ENCODE measurements at regions not wholly inside any gene's neighbourhood (a gene's known extent, or its start where the extent isn't known, plus 50 kb on each side); places are given as distances from the start of the nearest gene placed in this dataset.
"Not testable (repeated sequence)": the region's sequence is repeated elsewhere in the genome, so short reads cannot be mapped to it uniquely, and the experiment has no call there.

DNA sequence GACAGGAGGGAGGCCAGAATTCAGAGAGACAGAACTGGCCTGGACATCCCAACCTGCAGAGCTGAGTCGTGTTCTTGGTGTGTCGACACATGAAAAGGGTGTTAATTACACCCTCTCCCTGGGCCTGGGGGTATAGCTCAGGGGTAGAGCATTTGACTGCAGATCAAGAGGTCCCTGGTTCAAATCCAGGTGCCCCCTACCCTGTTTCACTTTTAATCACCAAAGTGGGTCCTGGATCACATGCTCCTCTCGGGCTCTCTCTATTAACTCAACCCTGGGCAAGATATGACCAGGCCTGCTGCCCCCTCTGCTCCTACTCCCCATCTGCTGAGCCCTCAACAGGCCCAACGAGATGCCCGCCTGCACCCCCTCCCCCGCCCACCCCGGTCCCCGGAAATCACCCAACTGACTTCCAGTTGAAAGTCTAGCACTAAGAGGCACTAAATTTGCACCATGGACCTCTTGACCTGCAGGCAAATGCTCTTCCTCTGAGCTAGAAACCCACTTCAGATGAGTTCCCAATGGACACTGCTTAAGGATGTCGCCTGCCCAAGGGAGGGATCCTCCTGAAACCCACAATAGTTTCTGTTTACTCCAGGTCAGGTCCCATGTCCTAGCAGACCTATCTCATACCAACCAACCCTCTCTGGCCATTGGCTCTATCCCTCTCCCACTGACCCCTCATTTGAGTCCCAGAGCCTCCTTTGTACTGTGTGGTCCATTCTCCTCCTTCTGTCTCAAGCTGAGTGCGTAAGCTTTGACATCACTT, 137.6 kb downstream of the ZNF467 start:
- POLR2A ChIA-PET = no interaction called here
- no peak for DNase-seq
- CTCF ChIA-PET = no interaction called here
- no peak overlapping the region for H3K4me3 ChIP-seq (ENCODE audit: control insufficient read depth in 1 of 7, extremely low read depth in 1 of 7, insufficient read depth in 4 of 7, low read depth in 2 of 7, low read length in 6 of 7)
- no peaks in the 10 kb centered on the region for H3K36me3 ChIP-seq (ENCODE audit: control insufficient read depth in 4 of 4, insufficient read depth in 4 of 4, low read length in 3 of 4)
- no peak overlapping the region for H3K27ac ChIP-seq (ENCODE audit: insufficient read depth in 1 of 2, low read depth in 1 of 2, low read length in 2 of 2, poor library complexity in 1 of 2, severe bottlenecking in 2 of 2)
- no peaks in the 10 kb centered on the region for H3K4me1 ChIP-seq (ENCODE audit: control extremely low read depth in 1 of 4, control insufficient read depth in 4 of 4, insufficient read depth in 4 of 4, low read length in 3 of 4)
- WGBS (ENCODE audit: insufficient coverage) = 96% methylated on average over 4 of the region's 10 CpGs
- peaks cover 0 to 4% (median 2%) of the 10 kb centered on the region in 5 experiments for H3K27me3 ChIP-seq (replicated peaks in 2 of 5; ENCODE audit: control insufficient read depth in 4 of 5, insufficient read depth in 5 of 5, low read length in 4 of 5)
- H3K9me3 ChIP-seq (ENCODE audit: control extremely low read depth in 1 of 5, control insufficient read depth in 4 of 5, insufficient read depth in 2 of 5, low read depth in 1 of 5, low read length in 4 of 5) = no peaks in the 10 kb centered on the region

DNA sequence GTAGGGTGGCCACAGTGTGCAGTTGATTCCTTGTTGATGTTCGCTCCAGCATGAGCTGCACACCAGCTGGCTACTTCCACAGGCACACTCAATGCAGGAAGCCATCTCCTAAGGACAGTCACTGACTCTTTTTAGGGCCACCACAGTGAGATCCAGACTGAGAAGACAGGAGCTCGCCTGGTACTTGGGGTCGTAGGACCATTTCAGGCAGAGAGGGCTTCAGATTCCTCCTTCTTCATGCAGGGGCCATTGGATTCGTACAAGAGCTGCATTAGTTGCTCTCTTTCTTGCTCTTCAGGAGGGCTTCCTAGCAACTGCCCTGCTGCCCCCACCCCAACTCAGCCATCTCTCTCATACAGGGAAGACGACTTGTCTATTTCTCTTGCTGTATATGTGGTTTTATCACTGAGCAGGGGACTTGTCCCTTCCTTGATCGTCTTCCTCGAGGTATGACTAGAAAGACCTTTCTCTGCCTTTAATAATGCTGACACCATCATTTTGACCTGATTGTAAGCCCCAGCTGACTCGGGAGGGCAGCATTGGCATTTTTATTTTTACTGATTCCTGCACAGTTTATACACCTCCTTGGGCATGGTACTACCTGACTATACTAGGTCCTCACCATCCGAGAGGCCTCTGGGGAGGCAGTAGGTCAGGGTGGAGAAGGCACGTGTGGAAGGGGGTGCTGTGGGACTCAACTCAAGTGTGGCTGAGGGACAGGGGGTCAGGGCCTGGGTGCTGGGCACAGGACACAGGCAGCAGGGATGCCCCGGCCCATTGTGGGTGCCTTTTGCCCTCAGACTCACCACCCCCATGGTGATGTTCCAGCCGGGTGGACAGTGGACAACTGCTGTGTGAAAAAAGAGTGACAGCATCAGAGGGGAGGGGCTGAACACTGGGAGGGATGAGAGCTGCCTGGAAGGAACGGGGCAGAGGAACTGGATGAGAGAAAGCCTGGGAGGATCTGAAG, 136.7 kb upstream of the ZNF746 start:
- POLR2A ChIA-PET = no interaction called here
- Histone ChIP-seq H3K27me3 (replicated peaks in 2 of 5; ENCODE audit: control insufficient read depth in 4 of 5, insufficient read depth in 5 of 5, low read length in 4 of 5) (peaks cover 0 to 9% (median 4%) of the 10 kb centered on the region in 5 experiments), H3K4me1 (ENCODE audit: control extremely low read depth in 1 of 4, control insufficient read depth in 4 of 4, insufficient read depth in 4 of 4, low read length in 3 of 4) (no peaks in the 10 kb centered on the region), H3K36me3 (ENCODE audit: control insufficient read depth in 4 of 4, insufficient read depth in 4 of 4, low read length in 3 of 4) (no peaks in the 10 kb centered on the region), H3K4me3 (ENCODE audit: control insufficient read depth in 1 of 7, extremely low read depth in 1 of 7, insufficient read depth in 4 of 7, low read depth in 2 of 7, low read length in 6 of 7) (no peak overlapping the region), H3K27ac (ENCODE audit: insufficient read depth in 1 of 2, low read depth in 1 of 2, low read length in 2 of 2, poor library complexity in 1 of 2, severe bottlenecking in 2 of 2) (no peak overlapping the region), H3K9me3 (ENCODE audit: control extremely low read depth in 1 of 5, control insufficient read depth in 4 of 5, insufficient read depth in 2 of 5, low read depth in 1 of 5, low read length in 4 of 5) (no peaks in the 10 kb centered on the region)
- DNase-seq = no peak
- CTCF ChIA-PET = interaction anchor here (1.4 kb wide), 1 partner anchor 9 kb away, joined by 4 read pairs; no protein-coding TSS in a partner anchor
- 88% methylated on average over 12 of the region's 13 CpGs for WGBS (ENCODE audit: insufficient coverage)

DNA sequence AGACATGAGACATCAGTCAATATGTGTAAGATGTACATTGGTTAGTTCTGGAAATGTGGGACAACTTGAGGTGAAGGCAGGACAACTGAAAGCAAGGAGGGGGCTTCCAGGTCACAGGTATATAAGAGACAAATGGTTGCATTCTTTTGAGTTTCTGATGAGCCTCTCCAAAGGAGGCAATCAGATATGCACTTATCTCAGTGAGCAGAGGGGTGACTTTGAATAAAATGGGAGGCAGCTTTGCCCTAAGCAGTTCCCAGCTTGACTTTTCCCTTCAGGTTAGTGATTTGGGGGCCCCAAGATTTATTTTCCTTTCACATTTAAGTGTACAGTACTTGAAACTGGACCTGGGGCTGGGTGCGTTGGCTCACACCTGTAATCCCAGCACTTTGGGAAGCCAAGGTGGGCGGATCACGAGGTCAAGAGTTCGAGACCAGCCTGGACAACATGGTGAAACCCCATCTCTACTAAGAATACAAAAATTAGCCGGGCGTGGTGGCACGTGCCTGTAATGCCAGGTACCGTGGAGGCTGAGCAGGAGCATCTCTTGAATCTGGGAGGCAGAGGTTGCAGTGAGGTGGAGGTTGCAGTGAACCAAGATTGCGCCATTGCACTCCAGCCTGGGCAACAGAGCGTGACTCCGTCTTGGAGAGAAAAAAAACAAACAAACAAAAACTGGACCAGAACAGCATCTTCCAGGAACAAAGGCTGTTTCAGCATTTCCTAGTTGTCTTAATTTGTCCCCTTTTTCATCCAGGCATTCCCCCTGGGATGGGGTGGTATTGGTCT, 130.9 kb upstream of the ZNF746 start:
- Histone ChIP-seq H3K4me1 (ENCODE audit: control extremely low read depth in 1 of 4, control insufficient read depth in 4 of 4, insufficient read depth in 4 of 4, low read length in 3 of 4) (peaks cover 3 to 11% (median 10%) of the 10 kb centered on the region in 4 experiments), H3K27me3 (replicated peaks in 2 of 5; ENCODE audit: control insufficient read depth in 4 of 5, insufficient read depth in 5 of 5, low read length in 4 of 5) (peaks cover 0 to 13% (median 5%) of the 10 kb centered on the region in 5 experiments)
- H3K36me3 ChIP-seq (ENCODE audit: control insufficient read depth in 4 of 4, insufficient read depth in 4 of 4, low read length in 3 of 4); H3K9me3 ChIP-seq (ENCODE audit: control extremely low read depth in 1 of 5, control insufficient read depth in 4 of 5, insufficient read depth in 2 of 5, low read depth in 1 of 5, low read length in 4 of 5); DNase-seq; H3K4me3 ChIP-seq (ENCODE audit: control insufficient read depth in 1 of 7, extremely low read depth in 1 of 7, insufficient read depth in 4 of 7, low read depth in 2 of 7, low read length in 6 of 7); POLR2A ChIA-PET; CTCF ChIA-PET; H3K27ac ChIP-seq (ENCODE audit: insufficient read depth in 1 of 2, low read depth in 1 of 2, low read length in 2 of 2, poor library complexity in 1 of 2, severe bottlenecking in 2 of 2): not testable (repeated sequence)
- WGBS (ENCODE audit: insufficient coverage) = 92% methylated on average over 9 of the region's 11 CpGs

DNA sequence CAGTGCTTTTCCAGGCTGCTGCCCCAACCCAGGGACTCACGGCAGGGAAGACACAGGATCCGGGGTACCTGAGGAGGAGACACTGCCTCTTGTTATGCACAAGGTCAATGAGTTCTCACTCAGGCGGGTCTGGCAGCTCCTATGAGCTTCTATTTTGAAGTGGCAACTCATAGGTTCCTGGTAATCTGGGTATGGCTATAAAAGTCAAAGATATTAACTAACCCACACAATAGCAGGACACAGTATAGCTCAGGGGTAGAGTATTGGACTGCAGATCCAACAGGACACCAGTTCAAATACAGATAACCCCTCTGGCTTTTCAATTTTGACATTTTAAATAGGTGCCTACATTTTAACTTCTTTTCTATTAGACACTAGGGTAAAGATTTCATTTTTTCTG, 130.3 kb upstream of the ZNF746 start:
- H3K4me1 ChIP-seq (ENCODE audit: control extremely low read depth in 1 of 4, control insufficient read depth in 4 of 4, insufficient read depth in 4 of 4, low read length in 3 of 4) = peaks cover 3 to 18% (median 16%) of the 10 kb centered on the region in 4 experiments
- no peaks in the 10 kb centered on the region for H3K9me3 ChIP-seq (ENCODE audit: control extremely low read depth in 1 of 5, control insufficient read depth in 4 of 5, insufficient read depth in 2 of 5, low read depth in 1 of 5, low read length in 4 of 5)
- no peak overlapping the region for H3K4me3 ChIP-seq (ENCODE audit: control insufficient read depth in 1 of 7, extremely low read depth in 1 of 7, insufficient read depth in 4 of 7, low read depth in 2 of 7, low read length in 6 of 7)
- peaks cover 0 to 13% (median 5%) of the 10 kb centered on the region in 5 experiments for H3K27me3 ChIP-seq (replicated peaks in 2 of 5; ENCODE audit: control insufficient read depth in 4 of 5, insufficient read depth in 5 of 5, low read length in 4 of 5)
- 83% methylated on average over 1 of the region's 3 CpGs for WGBS (ENCODE audit: insufficient coverage)
- CTCF ChIA-PET = interaction anchor here (1.2 to 2.3 kb wide), 2 partner anchors 29 to 149 kb away, joined by 3 to 8 read pairs; no protein-coding TSS in a partner anchor
- DNase-seq = no peak
- no peaks in the 10 kb centered on the region for H3K36me3 ChIP-seq (ENCODE audit: control insufficient read depth in 4 of 4, insufficient read depth in 4 of 4, low read length in 3 of 4)
- H3K27ac ChIP-seq (ENCODE audit: insufficient read depth in 1 of 2, low read depth in 1 of 2, low read length in 2 of 2, poor library complexity in 1 of 2, severe bottlenecking in 2 of 2) = no peak overlapping the region
- POLR2A ChIA-PET = no interaction called here

DNA sequence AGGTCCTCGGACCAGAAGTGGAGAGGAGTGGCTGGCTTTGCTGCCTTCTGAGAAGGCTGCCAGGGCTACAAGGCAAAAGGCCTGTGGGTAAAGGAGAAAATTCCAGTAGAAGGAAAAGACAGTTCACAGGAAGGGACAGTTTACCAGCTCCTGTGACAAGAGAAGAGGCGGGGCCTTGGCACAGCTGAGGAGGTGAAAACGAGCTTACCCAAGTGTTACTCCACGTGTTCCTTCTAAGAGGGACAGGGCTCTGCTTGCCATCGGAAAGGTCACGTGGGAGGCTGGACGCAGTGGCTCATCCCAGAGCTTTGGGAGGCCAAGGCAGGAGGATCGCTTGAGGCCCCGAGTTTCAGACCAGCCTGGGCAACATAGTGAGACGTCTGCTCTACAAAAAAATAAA, 129.4 kb upstream of the ZNF746 start:
- H3K4me1 ChIP-seq (ENCODE audit: control extremely low read depth in 1 of 4, control insufficient read depth in 4 of 4, insufficient read depth in 4 of 4, low read length in 3 of 4) = peaks cover 10 to 27% (median 24%) of the 10 kb centered on the region in 4 experiments
- no peaks in the 10 kb centered on the region for H3K9me3 ChIP-seq (ENCODE audit: control extremely low read depth in 1 of 5, control insufficient read depth in 4 of 5, insufficient read depth in 2 of 5, low read depth in 1 of 5, low read length in 4 of 5)
- H3K4me3 ChIP-seq (ENCODE audit: control insufficient read depth in 1 of 7, extremely low read depth in 1 of 7, insufficient read depth in 4 of 7, low read depth in 2 of 7, low read length in 6 of 7) = no peak overlapping the region
- no peak for DNase-seq
- H3K27ac ChIP-seq (ENCODE audit: insufficient read depth in 1 of 2, low read depth in 1 of 2, low read length in 2 of 2, poor library complexity in 1 of 2, severe bottlenecking in 2 of 2) = no peak overlapping the region
- ChIA-PET CTCF (interaction anchor here (1.2 to 2.3 kb wide), 2 partner anchors 28 to 148 kb away, joined by 3 to 8 read pairs; no protein-coding TSS in a partner anchor), POLR2A (no interaction called here)
- H3K36me3 ChIP-seq (ENCODE audit: control insufficient read depth in 4 of 4, insufficient read depth in 4 of 4, low read length in 3 of 4) = peaks cover 0 to 2% (median 0%) of the 10 kb centered on the region in 4 experiments
- H3K27me3 ChIP-seq (replicated peaks in 2 of 5; ENCODE audit: control insufficient read depth in 4 of 5, insufficient read depth in 5 of 5, low read length in 4 of 5) = peaks cover 0 to 13% (median 5%) of the 10 kb centered on the region in 5 experiments
- 95% methylated on average over 10 of the region's 10 CpGs for WGBS (ENCODE audit: insufficient coverage)

DNA sequence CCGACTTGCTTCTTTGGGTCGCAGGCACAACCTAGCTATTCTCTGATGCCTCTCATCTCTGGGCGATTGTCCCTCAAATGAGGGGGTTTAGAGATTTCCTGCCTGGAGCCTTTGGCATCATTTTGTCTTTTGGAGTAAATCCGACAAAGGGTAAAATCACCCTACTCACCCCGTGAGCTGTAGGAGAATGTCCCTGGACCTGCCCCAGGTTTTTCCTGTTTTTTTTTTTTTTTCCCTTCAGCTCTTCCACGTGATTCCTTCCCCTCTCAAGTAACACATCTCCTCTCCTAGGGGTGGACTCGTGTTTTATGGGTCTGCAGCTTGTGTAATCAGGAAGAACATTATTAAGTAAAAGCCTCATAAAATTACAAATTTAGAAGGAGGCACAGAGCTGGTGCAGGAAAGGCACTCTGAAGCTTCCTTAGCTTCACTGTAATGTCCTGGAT, 128.4 kb upstream of the ZNF746 start:
- Histone ChIP-seq H3K27me3 (replicated peaks in 2 of 5; ENCODE audit: control insufficient read depth in 4 of 5, insufficient read depth in 5 of 5, low read length in 4 of 5) (peaks cover 0 to 12% (median 4%) of the 10 kb centered on the region in 5 experiments), H3K36me3 (ENCODE audit: control insufficient read depth in 4 of 4, insufficient read depth in 4 of 4, low read length in 3 of 4) (peaks cover 0 to 3% (median 1%) of the 10 kb centered on the region in 4 experiments), H3K4me1 (ENCODE audit: control extremely low read depth in 1 of 4, control insufficient read depth in 4 of 4, insufficient read depth in 4 of 4, low read length in 3 of 4) (peaks cover 14 to 35% (median 25%) of the 10 kb centered on the region in 4 experiments), H3K4me3 (ENCODE audit: control insufficient read depth in 1 of 7, extremely low read depth in 1 of 7, insufficient read depth in 4 of 7, low read depth in 2 of 7, low read length in 6 of 7) (no peak overlapping the region), H3K9me3 (ENCODE audit: control extremely low read depth in 1 of 5, control insufficient read depth in 4 of 5, insufficient read depth in 2 of 5, low read depth in 1 of 5, low read length in 4 of 5) (no peaks in the 10 kb centered on the region), H3K27ac (ENCODE audit: insufficient read depth in 1 of 2, low read depth in 1 of 2, low read length in 2 of 2, poor library complexity in 1 of 2, severe bottlenecking in 2 of 2) (no peak overlapping the region)
- CTCF ChIA-PET = interaction anchor here (0.7 to 2.3 kb wide), 8 partner anchors 8 to 431 kb away, joined by 3 to 8 read pairs (median 4); partner anchors contain the start of gene ZNF282
- WGBS (ENCODE audit: insufficient coverage) = 98% methylated on average over 5 of the region's 7 CpGs
- DNase-seq = no peak
- POLR2A ChIA-PET = no interaction called here
